Vagina (tissue), 2 donors: ENCODE measurements at regions not wholly inside any gene's neighbourhood (a gene's known extent, or its start where the extent isn't known, plus 50 kb on each side); places are given as distances from the start of the nearest gene placed in this dataset.

Experiments used
- DNase-seq, 2 donors: peaks; one replicate each; pipeline ENCODE4 v3.0.0-alpha.2; 2017; ENCODE audit errors: extremely low spot score in 2 of 2
- H3K27ac ChIP-seq: fragments of 200-600 bp; sonication (generic); one replicate; pipeline ENCODE4 v1.5.1; 2019
- H3K27me3 ChIP-seq: fragments of 200-600 bp; sonication (generic); one replicate; pipeline ENCODE4 v1.5.1; 2019
- H3K36me3 ChIP-seq, 2 donors: fragments of 200-600 bp; sonication (generic); one replicate each; pipeline ENCODE4 v1.5.1; 2017 to 2019
- H3K4me1 ChIP-seq: fragments of 200-600 bp; sonication (generic); one replicate; pipeline ENCODE4 v1.5.1; 2019
- H3K4me3 ChIP-seq, 2 donors: fragments of 200-600 bp; sonication (generic); 1 replicate in 1 of 2; 2 replicates in 1 of 2; pipeline ENCODE4 v1.5.1; 2016 to 2019
- H3K9me3 ChIP-seq: fragments of 200-600 bp; sonication (generic); one replicate; pipeline ENCODE4 v1.5.1; 2019
- CTCF ChIP-seq, 3 experiments: fragments of 450-650 bp in 2 of 3; fragments of 200-600 bp in 1 of 3; sonication (generic) in 1 of 3; IDR thresholded peaks; one replicate each; pipeline ENCODE4 v1.5.1; 2017 to 2019; ENCODE audit warnings: antibody characterized with exemption in 3 of 3, mild to moderate bottlenecking in 2 of 3, moderate library complexity in 2 of 3
- POLR2A ChIP-seq, 2 donors: fragments of 450-650 bp; IDR thresholded peaks; one replicate each; pipeline ENCODE4 v1.6.1; 2017; ENCODE audit warnings: antibody characterized with exemption in 2 of 2, mild to moderate bottlenecking in 2 of 2, moderate library complexity in 2 of 2
- POLR2AphosphoS5 ChIP-seq, 2 donors: sonication (generic); formaldehyde crosslinking; IDR thresholded peaks; one replicate each; pipeline ENCODE4 v1.9.0; 2017; ENCODE audit warnings: antibody characterized with exemption in 2 of 2, mild to moderate bottlenecking in 2 of 2, low read depth in 1 of 2; ENCODE audit not compliant: insufficient read depth in 1 of 2
- intact Hi-C: fragments of 100-400 bp; cut with DNase I; formaldehyde crosslinking; loops from one replicate; pipeline ENCODE4 v1.15.1; 2023

GRCh38 chr10:60652628-60653027 is 125.7 kb upstream of the CDK1 start:
- no peak overlapping the region for H3K27ac ChIP-seq
- intact Hi-C loops = no loop called here
- TF ChIP-seq POLR2AphosphoS5 (IDR thresholded peaks at IDR 0.05; ENCODE audit: insufficient read depth in 1 of 2, low read depth in 1 of 2) (no peak), CTCF (IDR thresholded peaks at IDR 0.05) (no peak), POLR2A (IDR thresholded peaks at IDR 0.05) (no peak)
- no peak overlapping the region for H3K4me3 ChIP-seq
- no peaks in the 10 kb centered on the region for H3K36me3 ChIP-seq
- H3K9me3 ChIP-seq = no peaks in the 10 kb centered on the region
- H3K4me1 ChIP-seq = no peaks in the 10 kb centered on the region
- no peaks in the 10 kb centered on the region for H3K27me3 ChIP-seq
- DNase-seq = no peak

- Histone ChIP-seq H3K27me3 (no peaks in the 10 kb centered on the region), H3K4me3 (no peak overlapping the region), H3K4me1 (no peaks in the 10 kb centered on the region), H3K27ac (no peak overlapping the region), H3K9me3 (no peaks in the 10 kb centered on the region), H3K36me3 (no peaks in the 10 kb centered on the region)
- DNase-seq = no peak
- TF ChIP-seq POLR2AphosphoS5 (IDR thresholded peaks at IDR 0.05; ENCODE audit: insufficient read depth in 1 of 2, low read depth in 1 of 2) (no peak), CTCF (IDR thresholded peaks at IDR 0.05) (no peak), POLR2A (IDR thresholded peaks at IDR 0.05) (no peak)
- intact Hi-C loops = no loop called here
Observed at GRCh38 chr10:60650378-60650800, 127.9 kb upstream of the CDK1 start.

DNA sequence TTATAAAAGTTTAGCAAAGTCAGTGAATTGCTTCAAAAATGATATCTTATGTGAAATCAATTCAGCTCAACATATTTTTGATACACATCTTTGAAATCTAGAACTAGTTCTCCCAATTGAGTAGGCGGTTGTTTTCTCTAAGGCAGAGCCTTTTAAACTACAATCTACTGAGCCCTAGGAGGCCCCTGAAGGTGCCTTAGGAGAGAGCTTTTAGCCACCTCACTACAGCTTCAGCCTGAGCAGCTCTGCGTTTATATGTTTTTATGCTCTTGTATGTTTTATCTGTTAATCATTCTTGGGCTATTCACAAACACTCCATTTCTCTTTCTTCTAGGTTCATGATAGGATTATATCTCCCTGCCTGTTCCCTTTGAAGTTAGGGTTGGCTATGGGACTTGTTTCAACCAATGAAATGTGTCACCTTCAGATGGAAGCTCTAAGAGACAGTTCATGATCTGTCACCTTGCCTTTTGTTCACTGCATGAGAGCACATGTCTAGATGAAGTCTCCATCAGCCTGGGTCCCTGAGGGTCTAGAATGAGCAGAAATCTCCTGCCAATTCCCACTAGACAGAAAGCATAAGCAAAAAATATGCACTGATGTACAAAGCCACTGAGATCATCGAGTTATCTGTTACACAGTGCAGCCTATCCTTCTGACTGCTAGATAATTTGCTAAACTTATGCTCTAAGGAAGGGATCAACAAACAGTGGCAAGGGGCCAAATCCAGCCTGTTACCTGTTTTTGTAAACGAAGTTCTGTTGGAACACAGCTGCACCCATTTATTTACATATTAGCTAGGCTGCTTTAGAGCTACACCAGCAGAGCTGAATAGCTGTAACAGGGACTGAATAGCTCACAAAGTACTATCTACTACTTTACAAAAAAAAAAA is 128.5 kb upstream of the CDK1 start:
- Histone ChIP-seq H3K36me3 (no peaks in the 10 kb centered on the region), H3K27ac (no peak overlapping the region), H3K27me3 (no peaks in the 10 kb centered on the region), H3K4me1 (no peaks in the 10 kb centered on the region), H3K9me3 (no peaks in the 10 kb centered on the region), H3K4me3 (no peak overlapping the region)
- no peak for DNase-seq
- intact Hi-C loops = loop anchor here (10.0 kb wide), 1 partner anchor 205 kb away; no protein-coding TSS in a partner anchor
- TF ChIP-seq POLR2A (IDR thresholded peaks at IDR 0.05) (no peak), CTCF (IDR thresholded peaks at IDR 0.05) (no peak), POLR2AphosphoS5 (IDR thresholded peaks at IDR 0.05; ENCODE audit: insufficient read depth in 1 of 2, low read depth in 1 of 2) (no peak)

GRCh38 chr10:60648761-60649160 is 129.5 kb upstream of the CDK1 start:
- Histone ChIP-seq H3K4me3 (no peak overlapping the region), H3K9me3 (no peaks in the 10 kb centered on the region), H3K36me3 (no peaks in the 10 kb centered on the region), H3K4me1 (peaks cover 5% of the 10 kb centered on the region), H3K27me3 (no peaks in the 10 kb centered on the region), H3K27ac (no peak overlapping the region)
- TF ChIP-seq POLR2A (IDR thresholded peaks at IDR 0.05) (no peak), POLR2AphosphoS5 (IDR thresholded peaks at IDR 0.05; ENCODE audit: insufficient read depth in 1 of 2, low read depth in 1 of 2) (no peak)
- DNase-seq = no peak
- intact Hi-C loops = loop anchor here (10.0 kb wide), 1 partner anchor 204 kb away; no protein-coding TSS in a partner anchor

DNA sequence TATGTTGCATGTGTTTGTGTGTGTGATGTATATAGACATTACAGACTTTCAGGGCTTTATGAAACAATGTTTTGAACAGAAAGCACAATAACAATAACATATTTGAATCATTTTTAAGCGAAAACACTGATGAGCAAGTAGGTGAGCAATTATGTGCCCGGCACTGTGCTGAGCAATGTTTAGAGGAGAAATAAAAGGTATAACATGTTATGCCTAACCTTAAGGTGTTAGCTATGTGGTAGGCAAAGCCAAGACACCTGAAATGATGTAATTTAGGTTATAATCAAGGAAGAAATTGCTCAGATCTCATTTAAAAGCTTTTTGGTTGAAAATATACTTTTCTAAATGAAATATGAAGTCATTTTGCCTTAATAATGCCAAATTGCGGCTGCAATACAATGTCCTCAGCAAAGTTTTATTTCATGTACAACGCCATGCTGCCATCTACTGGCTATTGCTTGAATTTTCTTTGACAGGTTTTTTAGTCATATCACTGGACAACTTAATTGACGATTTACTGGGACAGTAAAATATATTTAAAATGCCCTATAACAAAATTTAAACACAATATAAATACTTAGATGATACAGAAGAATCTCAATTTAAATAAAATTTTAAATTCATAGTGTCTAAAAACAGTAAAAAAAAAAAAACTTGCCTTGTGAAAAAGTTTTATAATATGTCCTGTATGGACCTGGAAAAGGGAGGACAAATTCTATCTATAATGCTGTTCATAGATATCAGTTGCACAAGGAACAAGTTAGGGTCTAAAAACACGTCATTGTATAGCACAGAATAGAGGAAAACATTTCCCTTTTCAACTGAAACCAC is 131.1 kb upstream of the CDK1 start:
- Histone ChIP-seq H3K4me1 (peaks cover 9% of the 10 kb centered on the region), H3K36me3 (no peaks in the 10 kb centered on the region), H3K9me3 (no peaks in the 10 kb centered on the region), H3K27me3 (no peaks in the 10 kb centered on the region), H3K27ac (no peak overlapping the region), H3K4me3 (no peak overlapping the region)
- intact Hi-C loops = loop anchor here (10.0 kb wide), 1 partner anchor 202 kb away; no protein-coding TSS in a partner anchor
- TF ChIP-seq CTCF (IDR thresholded peaks at IDR 0.05) = peak; percentile 61 to 77 (median 66)
- TF ChIP-seq POLR2AphosphoS5 (IDR thresholded peaks at IDR 0.05; ENCODE audit: insufficient read depth in 1 of 2, low read depth in 1 of 2) = no peak
- no peak for TF ChIP-seq POLR2A (IDR thresholded peaks at IDR 0.05)
- no peak for DNase-seq
